Trophoblast cell (in vitro differentiated cells and primary cell): ENCODE measurements at regions not wholly inside any gene's neighbourhood (a gene's known extent, or its start where the extent isn't known, plus 50 kb on each side); places are given as distances from the start of the nearest gene placed in this dataset.

ENCODE experiments used
- DNase-seq, 2 donors: peaks; one replicate each; pipeline ENCODE4 v3.0.0-alpha.2; 2016
- H2AFZ ChIP-seq: 2 replicates; pipeline ENCODE4 v1.6.1; 2013; ENCODE audit warnings: low read length, moderate library complexity, mild to moderate bottlenecking; ENCODE audit not compliant: insufficient read depth, poor library complexity
- H2AK5ac ChIP-seq: 2 replicates; pipeline ENCODE4 v1.6.1; 2013; ENCODE audit warnings: mild to moderate bottlenecking, low read length
- H2BK120ac ChIP-seq: 2 replicates; pipeline ENCODE4 v1.6.1; 2013; ENCODE audit warnings: low read length, mild to moderate bottlenecking, moderate library complexity; ENCODE audit not compliant: insufficient read depth, poor library complexity
- H2BK12ac ChIP-seq: 2 replicates; pipeline ENCODE4 v1.6.1; 2013; ENCODE audit warnings: mild to moderate bottlenecking, low read length, moderate library complexity
- H2BK5ac ChIP-seq: 2 replicates; pipeline ENCODE4 v1.6.1; 2013; ENCODE audit warnings: low read length, low read depth, moderate library complexity, mild to moderate bottlenecking; ENCODE audit not compliant: poor library complexity
- H3K14ac ChIP-seq: 2 replicates; pipeline ENCODE4 v1.6.1; 2013; ENCODE audit warnings: mild to moderate bottlenecking, low read length
- H3K18ac ChIP-seq: 2 replicates; pipeline ENCODE4 v1.6.1; 2013; ENCODE audit warnings: mild to moderate bottlenecking, low read length
- H3K23ac ChIP-seq: 2 replicates; pipeline ENCODE4 v1.6.1; 2013; ENCODE audit warnings: low read length
- H3K27ac ChIP-seq: 2 replicates; pipeline ENCODE4 v1.5.1; 2013; ENCODE audit warnings: low read depth, mild to moderate bottlenecking, inconsistent platforms, low read length, moderate library complexity
- H3K27me3 ChIP-seq: 2 replicates; pipeline ENCODE4 v1.6.1; 2013; ENCODE audit warnings: inconsistent platforms, mild to moderate bottlenecking, low read length, moderate library complexity; ENCODE audit not compliant: insufficient read depth
- H3K36me3 ChIP-seq, 2 experiments: 1 replicate in 1 of 2; 2 replicates in 1 of 2; pipeline ENCODE4 v1.6.1; 2013; ENCODE audit warnings: low read length in 2 of 2, mild to moderate bottlenecking in 2 of 2, moderate library complexity in 1 of 2; ENCODE audit not compliant: insufficient read depth in 2 of 2, control insufficient read depth in 1 of 2
- H3K4ac ChIP-seq: 2 replicates; pipeline ENCODE4 v1.6.1; 2013; ENCODE audit warnings: low read depth, mild to moderate bottlenecking, low read length, moderate library complexity
- H3K4me1 ChIP-seq, 2 experiments: 1 replicate in 1 of 2; 2 replicates in 1 of 2; pipeline ENCODE4 v1.6.1; 2013; ENCODE audit warnings: low read length in 2 of 2, mild to moderate bottlenecking in 2 of 2, moderate library complexity in 1 of 2; ENCODE audit not compliant: insufficient read depth in 2 of 2, control insufficient read depth in 1 of 2
- H3K4me2 ChIP-seq: 2 replicates; pipeline ENCODE4 v1.6.1; 2013; ENCODE audit warnings: inconsistent platforms, mild to moderate bottlenecking, low read length, moderate library complexity
- H3K4me3 ChIP-seq: 2 replicates; pipeline ENCODE4 v1.5.1; 2013; ENCODE audit warnings: mild to moderate bottlenecking, low read depth, low read length, inconsistent platforms
- H3K79me1 ChIP-seq: one replicate; pipeline ENCODE4 v1.6.1; 2013; ENCODE audit warnings: low read length
- H3K79me2 ChIP-seq: 2 replicates; pipeline ENCODE4 v1.6.1; 2013; ENCODE audit warnings: low read length, mild to moderate bottlenecking; ENCODE audit not compliant: control insufficient read depth, insufficient read depth, poor library complexity
- H3K9ac ChIP-seq: 2 replicates; pipeline ENCODE4 v1.6.1; 2013; ENCODE audit warnings: mild to moderate bottlenecking, low read length
- H3K9me3 ChIP-seq: 2 replicates; pipeline ENCODE4 v1.6.1; 2013; ENCODE audit warnings: low read depth, mild to moderate bottlenecking, control low read depth, inconsistent platforms, low read length; ENCODE audit not compliant: insufficient read depth
- H4K12ac ChIP-seq: 2 replicates; pipeline ENCODE4 v1.6.1; 2013; ENCODE audit warnings: low read depth, mild to moderate bottlenecking, low read length, moderate library complexity
- H4K8ac ChIP-seq: 2 replicates; pipeline ENCODE4 v1.6.1; 2013; ENCODE audit warnings: low read depth, mild to moderate bottlenecking, low read length, moderate library complexity
- H4K91ac ChIP-seq: one replicate; pipeline ENCODE4 v1.6.1; 2013; ENCODE audit warnings: low read depth, mild to moderate bottlenecking, low read length, moderate library complexity
- WGBS: extraction: QIAGEN DNeasy Blood & Tissue Kit; methylation state at CpG from one replicate; pipeline ENCODE4 v1.1.7; 2013; ENCODE audit warnings: missing lambda C conversion rate; ENCODE audit not compliant: insufficient read length, insufficient coverage; ENCODE audit errors: extremely low coverage; 5-methylcytosine and 5-hydroxymethylcytosine counted together

GRCh38 chr13:44124352-44124751 lies 244.6 kb downstream of the LACC1 start:
- Histone ChIP-seq H2BK12ac (no peak overlapping the region), H2AFZ (no peak overlapping the region), H3K4me1 (no peaks in the 10 kb centered on the region), H3K27ac (no peak overlapping the region), H3K18ac (no peak overlapping the region), H3K23ac (no peak overlapping the region), H3K36me3 (no peaks in the 10 kb centered on the region), H3K9me3 (no peaks in the 10 kb centered on the region), H3K4ac (no peak overlapping the region), H3K79me2 (no peaks in the 10 kb centered on the region), H3K4me2 (no peak overlapping the region), H2AK5ac (no peak overlapping the region), H2BK5ac (no peak overlapping the region), H3K14ac (no peak overlapping the region), H4K8ac (no peak overlapping the region), H3K79me1 (no peaks in the 10 kb centered on the region), H2BK120ac (no peak overlapping the region), H4K91ac (no peak overlapping the region), H3K27me3 (no peaks in the 10 kb centered on the region), H3K4me3 (no peak overlapping the region), H3K9ac (no peak overlapping the region), H4K12ac (no peak overlapping the region)
- no CpG with 5 or more reads among the region's 1 CpG for WGBS
- no peak for DNase-seq

- H3K23ac ChIP-seq: no peak overlapping the region
- H4K91ac ChIP-seq: no peak overlapping the region
- no peaks in the 10 kb centered on the region for H3K36me3 ChIP-seq
- DNase-seq: no peak
- no peak overlapping the region for H3K4me2 ChIP-seq
- no peak overlapping the region for H3K4ac ChIP-seq
- H3K27me3 ChIP-seq: no peaks in the 10 kb centered on the region
- no peak overlapping the region for H2BK120ac ChIP-seq
- no peaks in the 10 kb centered on the region for H3K9me3 ChIP-seq
- H3K79me2 ChIP-seq: no peaks in the 10 kb centered on the region
- no peak overlapping the region for H4K8ac ChIP-seq
- H3K4me3 ChIP-seq: no peak overlapping the region
- no peaks in the 10 kb centered on the region for H3K79me1 ChIP-seq
- H3K27ac ChIP-seq: no peak overlapping the region
- no peak overlapping the region for H2AFZ ChIP-seq
- H2AK5ac ChIP-seq: no peak overlapping the region
- no peak overlapping the region for H4K12ac ChIP-seq
- H2BK12ac ChIP-seq: no peak overlapping the region
- no peak overlapping the region for H2BK5ac ChIP-seq
- WGBS: no CpG with 5 or more reads among the region's 3 CpGs
- H3K9ac ChIP-seq: no peak overlapping the region
- H3K14ac ChIP-seq: no peak overlapping the region
- H3K18ac ChIP-seq: no peak overlapping the region
- H3K4me1 ChIP-seq: no peaks in the 10 kb centered on the region
Observed at GRCh38 chr13:44125943-44126469, 246.3 kb downstream of the LACC1 start.

- H3K9ac ChIP-seq: no peak overlapping the region
- H3K27ac ChIP-seq: no peak overlapping the region
- H4K91ac ChIP-seq: no peak overlapping the region
- H3K36me3 ChIP-seq: no peaks in the 10 kb centered on the region
- DNase-seq: no peak
- H3K23ac ChIP-seq: no peak overlapping the region
- H3K4me1 ChIP-seq: no peaks in the 10 kb centered on the region
- H3K14ac ChIP-seq: no peak overlapping the region
- H3K18ac ChIP-seq: no peak overlapping the region
- H2AK5ac ChIP-seq: no peak overlapping the region
- H3K79me2 ChIP-seq: no peaks in the 10 kb centered on the region
- WGBS: no CpG with 5 or more reads among the region's 7 CpGs
- no peak overlapping the region for H4K12ac ChIP-seq
- no peak overlapping the region for H3K4me3 ChIP-seq
- H3K4ac ChIP-seq: no peak overlapping the region
- no peaks in the 10 kb centered on the region for H3K79me1 ChIP-seq
- no peak overlapping the region for H2BK12ac ChIP-seq
- no peaks in the 10 kb centered on the region for H3K9me3 ChIP-seq
- H2AFZ ChIP-seq: no peak overlapping the region
- H2BK5ac ChIP-seq: no peak overlapping the region
- no peak overlapping the region for H2BK120ac ChIP-seq
- H3K27me3 ChIP-seq: no peaks in the 10 kb centered on the region
- H4K8ac ChIP-seq: no peak overlapping the region
- H3K4me2 ChIP-seq: no peak overlapping the region
Observed at GRCh38 chr13:44128552-44129001, 245.0 kb upstream of the SERP2 start.

GRCh38 chr13:44129418-44129817 lies 244.2 kb upstream of the SERP2 start:
- Histone ChIP-seq H3K27me3 (no peaks in the 10 kb centered on the region), H2BK120ac (no peak overlapping the region), H4K8ac (no peak overlapping the region), H3K79me2 (no peaks in the 10 kb centered on the region), H3K4ac (no peak overlapping the region), H3K9ac (no peak overlapping the region), H3K4me3 (no peak overlapping the region), H2AFZ (no peak overlapping the region), H3K4me1 (no peaks in the 10 kb centered on the region), H3K27ac (no peak overlapping the region), H3K36me3 (no peaks in the 10 kb centered on the region), H3K23ac (no peak overlapping the region), H4K91ac (no peak overlapping the region), H3K14ac (no peak overlapping the region), H3K9me3 (no peaks in the 10 kb centered on the region), H3K4me2 (no peak overlapping the region), H2AK5ac (no peak overlapping the region), H3K79me1 (no peaks in the 10 kb centered on the region), H2BK12ac (no peak overlapping the region), H2BK5ac (no peak overlapping the region), H3K18ac (no peak overlapping the region), H4K12ac (no peak overlapping the region)
- DNase-seq: no peak
- no CpG with 5 or more reads among the region's 2 CpGs for WGBS
